HK-2 (cell line): ENCODE measurements at regions not wholly inside any gene's neighbourhood (a gene's known extent, or its start where the extent isn't known, plus 50 kb on each side); places are given as distances from the start of the nearest gene placed in this dataset.

Experiments used
- DNase-seq: peaks from one replicate; pipeline ENCODE4 v3.0.0-alpha.2; 2018; ENCODE audit not compliant: unreplicated experiment

DNA sequence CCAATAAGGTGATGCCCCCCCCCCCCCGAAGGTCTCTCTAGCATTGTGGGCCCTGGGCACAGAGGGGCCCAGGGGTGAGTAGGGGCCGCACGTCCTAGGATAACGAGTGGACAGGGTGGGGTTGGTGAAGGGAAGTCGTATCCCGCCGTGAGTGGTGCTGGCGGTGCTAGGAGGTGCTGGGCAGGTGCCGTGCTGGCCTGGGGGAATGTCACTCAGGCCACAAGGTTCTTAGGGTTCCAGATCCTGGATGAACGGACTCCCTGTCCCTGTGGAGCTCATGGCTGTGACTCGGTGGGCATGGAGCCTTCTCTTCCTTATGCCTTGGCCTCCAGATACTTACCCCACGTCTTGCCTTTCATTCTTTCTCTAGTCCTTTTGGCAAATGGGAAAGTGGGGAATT lies 157.4 kb upstream of the SOX1 start:
- no peak for DNase-seq

DNA sequence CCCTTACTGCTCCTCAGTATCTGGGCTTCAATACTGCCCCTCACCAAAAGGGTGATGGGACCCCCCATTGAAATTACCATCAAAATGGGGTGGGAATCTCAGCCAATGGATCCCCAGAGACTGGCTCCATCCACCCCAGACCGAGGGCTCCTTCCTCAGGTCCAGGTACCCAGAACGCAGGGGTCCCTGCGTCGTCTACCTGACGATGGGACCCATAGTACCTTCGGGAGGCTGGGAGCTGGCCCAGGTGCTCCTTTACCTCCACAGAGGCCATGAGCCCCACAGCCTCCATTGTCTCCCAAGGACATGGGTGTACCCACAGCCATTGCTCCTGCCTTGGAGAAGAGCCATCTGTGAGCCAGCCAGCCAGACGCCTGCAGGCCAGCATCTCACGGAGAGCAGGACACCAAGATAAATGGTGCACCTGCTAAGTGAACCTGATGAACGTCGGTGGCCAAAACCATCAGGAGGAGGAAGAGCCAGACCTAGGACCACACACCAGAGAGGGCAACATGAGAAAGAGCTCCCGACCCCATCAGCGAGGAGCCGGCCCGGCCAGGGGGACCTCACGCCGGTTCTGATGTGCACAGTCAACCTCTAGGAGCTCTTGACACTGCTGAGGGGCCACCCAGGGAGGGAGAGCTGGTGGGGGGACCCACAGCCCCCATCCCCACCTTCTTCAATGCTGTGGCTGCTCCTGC lies 156.8 kb upstream of the SOX1 start:
- no peak for DNase-seq

GRCh38 chr13:111911121-111911720 lies 155.7 kb upstream of the SOX1 start:
- no peak for DNase-seq

DNA sequence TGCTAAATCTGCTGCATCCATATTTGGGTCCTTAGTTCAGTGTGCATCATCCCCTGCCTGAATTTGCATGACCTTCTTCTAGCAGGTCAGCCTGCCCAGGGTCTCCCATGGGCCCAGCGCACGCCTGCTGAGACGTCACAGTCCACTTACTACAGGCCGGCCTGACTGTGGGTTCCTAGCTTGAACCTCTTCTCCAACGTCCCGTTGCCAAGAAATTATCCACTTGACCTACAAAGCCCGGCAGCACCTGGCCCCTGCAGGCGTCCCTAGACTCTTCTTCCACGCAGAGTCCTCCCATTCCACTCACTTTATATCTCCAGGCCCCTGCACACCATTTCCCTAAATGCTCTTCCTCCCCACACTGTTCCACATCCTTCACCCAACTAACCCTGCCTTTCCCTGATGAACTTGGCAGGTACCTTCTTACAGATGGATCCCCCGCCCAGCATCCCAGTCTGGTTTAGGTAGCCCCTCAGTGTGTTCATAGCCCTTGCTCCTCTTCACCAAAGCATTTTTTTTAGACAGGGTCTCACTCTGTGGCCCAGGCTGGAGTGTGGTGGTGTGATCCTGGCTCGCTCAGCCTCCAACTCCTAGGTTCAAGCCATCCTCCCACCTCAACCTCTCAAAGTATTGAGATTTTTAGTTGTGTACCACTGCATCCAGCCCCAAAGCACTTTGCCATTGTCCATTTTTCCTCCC lies 155.0 kb upstream of the SOX1 start:
- DNase-seq = no peak

GRCh38 chr13:111912453-111912866 lies 154.5 kb upstream of the SOX1 start:
- DNase-seq = no peak

GRCh38 chr13:111912991-111913760 lies 153.8 kb upstream of the SOX1 start:
- no peak for DNase-seq

DNA sequence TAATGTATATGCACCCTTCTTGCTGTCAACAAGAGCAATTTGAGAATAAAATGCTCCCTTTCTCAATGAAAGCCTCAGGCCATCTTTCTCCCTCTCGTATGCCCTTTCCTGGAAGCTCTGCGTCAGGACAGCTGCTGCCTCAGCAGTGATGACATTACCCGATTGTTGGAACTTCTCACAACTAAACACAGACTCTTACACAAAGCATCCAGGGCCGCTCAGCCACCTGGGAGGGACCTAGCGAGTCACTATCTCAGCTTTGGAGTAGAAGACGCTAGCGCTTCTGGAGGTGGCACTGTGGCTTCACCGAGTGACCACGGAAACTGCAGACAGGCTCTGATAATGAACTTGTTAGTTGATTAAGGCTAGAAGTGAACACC lies 153.2 kb upstream of the SOX1 start:
- no peak for DNase-seq

GRCh38 chr13:111914241-111915103 lies 152.5 kb upstream of the SOX1 start:
- no peak for DNase-seq

- no peak for DNase-seq
These were observed 151.8 kb upstream of the SOX1 start for GRCh38 chr13:111915104-111915551.

- DNase-seq = no peak
These were observed 150.7 kb upstream of the SOX1 start for GRCh38 chr13:111916201-111916600.

GRCh38 chr13:111917086-111917485 lies 149.9 kb upstream of the SOX1 start:
- no peak for DNase-seq

- no peak for DNase-seq
These were observed 149.0 kb upstream of the SOX1 start for GRCh38 chr13:111917901-111918300.

GRCh38 chr13:111919286-111919685 lies 147.7 kb upstream of the SOX1 start:
- no peak for DNase-seq

DNA sequence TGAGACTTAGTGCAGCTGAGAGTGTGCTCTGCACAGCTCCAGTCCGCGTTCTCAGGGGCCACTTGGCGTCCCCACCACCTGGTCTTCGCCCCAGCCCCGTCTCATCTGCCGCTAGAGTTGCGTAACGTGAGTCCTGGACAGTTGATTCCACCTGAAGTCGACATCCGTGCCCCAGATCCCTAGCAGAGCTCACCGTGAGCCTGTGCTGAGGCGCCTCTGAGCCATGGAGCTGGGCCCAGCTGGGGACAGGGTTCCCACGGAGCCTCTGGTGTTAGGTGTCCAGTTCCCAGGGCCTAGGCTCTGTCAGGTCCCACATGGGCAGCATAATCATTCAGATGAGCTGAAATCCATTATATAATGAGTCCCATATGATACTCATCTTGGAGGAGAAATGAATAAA lies 147.1 kb upstream of the SOX1 start:
- no peak for DNase-seq

- no peak for DNase-seq
These were observed 146.5 kb upstream of the SOX1 start for GRCh38 chr13:111920306-111920931.

DNA sequence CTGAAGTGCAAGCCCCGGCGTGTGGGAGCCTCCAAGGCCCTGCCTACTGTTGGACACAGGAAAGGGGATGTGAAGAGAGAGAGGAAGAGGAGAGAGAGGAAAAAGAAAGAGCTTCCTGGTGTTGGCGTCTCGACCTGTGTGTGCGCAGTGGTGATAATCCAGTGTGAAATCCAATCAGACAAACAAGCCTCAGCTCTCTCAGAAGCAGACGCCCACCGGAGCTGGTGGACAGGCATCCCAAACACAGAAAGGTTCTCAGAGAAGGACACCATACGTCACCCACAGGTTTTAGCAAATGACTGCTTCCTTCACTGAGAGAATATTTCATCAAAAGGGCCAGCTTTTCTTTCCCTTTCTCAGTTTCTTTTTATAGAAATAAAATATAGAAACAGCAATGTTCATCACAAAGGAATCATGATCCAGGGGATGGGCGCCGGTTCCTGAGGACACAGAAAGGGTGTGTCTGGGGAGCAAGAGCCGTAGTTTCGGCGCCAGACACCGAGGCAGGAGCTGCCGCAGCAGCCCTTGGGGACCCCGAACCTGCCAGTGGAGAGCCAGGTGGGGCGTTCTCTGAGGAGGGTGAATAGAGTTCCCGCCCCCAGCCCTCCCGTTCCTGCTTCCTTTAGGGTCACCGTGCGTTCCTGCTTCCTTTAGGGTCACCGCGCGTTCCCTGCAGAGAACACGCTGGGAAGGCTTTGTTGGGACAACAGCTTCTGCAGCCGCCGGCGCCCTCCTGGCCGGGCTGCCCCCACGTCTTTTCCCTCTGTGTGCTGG lies 145.8 kb upstream of the SOX1 start:
- DNase-seq = no peak

- no peak for DNase-seq
These were observed 144.9 kb upstream of the SOX1 start for GRCh38 chr13:111922086-111922485.

- no peak for DNase-seq
These were observed 143.5 kb upstream of the SOX1 start for GRCh38 chr13:111923439-111923838.

GRCh38 chr13:111923991-111924677 lies 142.8 kb upstream of the SOX1 start:
- no peak for DNase-seq

DNA sequence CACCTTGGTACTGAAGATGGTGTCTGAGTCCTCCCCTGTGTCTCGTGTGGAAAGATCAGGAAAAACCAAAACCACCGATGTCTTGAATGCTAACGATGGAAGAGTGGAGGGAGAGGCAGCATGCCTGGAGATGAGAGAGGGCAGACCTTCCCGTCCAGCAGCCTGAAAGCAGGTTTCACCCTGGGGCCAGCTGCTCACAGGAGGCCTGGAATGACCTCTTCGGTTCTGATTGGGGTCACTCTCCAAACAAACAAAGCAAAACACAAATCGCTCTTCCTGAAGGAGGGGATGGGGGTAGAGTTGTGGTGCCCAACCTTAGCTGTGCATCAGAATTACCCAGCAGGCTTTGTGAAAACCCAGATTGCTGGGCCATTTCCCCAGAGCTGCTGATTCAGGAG lies 142.3 kb upstream of the SOX1 start:
- DNase-seq = no peak
